NB4 (cell line): ENCODE measurements at regions not wholly inside any gene's neighbourhood (a gene's known extent, or its start where the extent isn't known, plus 50 kb on each side); places are given as distances from the start of the nearest gene placed in this dataset.

ENCODE experiments used
- CTCF ChIP-seq: IDR thresholded peaks from one replicate; pipeline ENCODE4 v1.5.1; 2012; ENCODE audit warnings: low read depth, low read length
- MYC ChIP-seq: IDR thresholded peaks from 2 replicates; pipeline ENCODE4 v1.6.1; 2011; ENCODE audit warnings: low read depth, low read length
- POLR2A ChIP-seq: IDR thresholded peaks from 2 replicates; pipeline ENCODE4 v1.6.1; 2011; ENCODE audit warnings: mild to moderate bottlenecking; ENCODE audit not compliant: insufficient read length; ENCODE audit errors: extremely low read depth

- no peak for TF ChIP-seq CTCF
- no peak for TF ChIP-seq POLR2A
- TF ChIP-seq MYC = no peak
Observed at GRCh38 chr15:62760538-62760937, 282.0 kb upstream of the TPM1 start.
